OCI-LY3 (cell line): ENCODE measurements at regions not wholly inside any gene's neighbourhood (a gene's known extent, or its start where the extent isn't known, plus 50 kb on each side); places are given as distances from the start of the nearest gene placed in this dataset.
"Not testable (repeated sequence)": the region's sequence is repeated elsewhere in the genome, so short reads cannot be mapped to it uniquely, and the experiment has no call there.

ENCODE experiments used
- H2AFZ ChIP-seq: fragments of 200-600, 300-600 bp; shearing (Covaris generic); 2 replicates; pipeline ENCODE4 v1.6.0; 2014; ENCODE audit warnings: antibody characterized with exemption, low read depth, low read length
- H3K27ac ChIP-seq: fragments of 200-600, 300-600 bp; sonication (generic); 2 replicates; pipeline ENCODE4 v1.5.1; 2014; ENCODE audit warnings: mild to moderate bottlenecking, low read length, moderate library complexity, mixed read lengths
- H3K27me3 ChIP-seq: fragments of 200-600, 300-600 bp; sonication (generic); 2 replicates; pipeline ENCODE4 v1.6.1; 2014; ENCODE audit warnings: low read depth, low read length, mixed read lengths
- H3K36me3 ChIP-seq: fragments of 200-600, 300-600 bp; sonication (generic); replicated peaks from 2 replicates; pipeline ENCODE3; 2014; ENCODE audit warnings: low read depth, low read length, mixed read lengths
- H3K4me1 ChIP-seq: fragments of 300-600, 200-600 bp; sonication (generic); 2 replicates; pipeline ENCODE4 v1.6.1; 2014; ENCODE audit warnings: low read length, mixed read lengths
- H3K4me2 ChIP-seq: fragments of 200-600, 300-600 bp; sonication (generic); 2 replicates; pipeline ENCODE4 v1.6.1; 2014; ENCODE audit warnings: low read length, mixed read lengths
- H3K4me3 ChIP-seq: fragments of 300-600, 200-600 bp; sonication (generic); 2 replicates; pipeline ENCODE4 v1.5.1; 2014; ENCODE audit warnings: antibody characterized with exemption, mild to moderate bottlenecking, low read length, moderate library complexity
- H3K79me2 ChIP-seq: fragments of 300-600, 200-600 bp; shearing (Covaris generic); 2 replicates; pipeline ENCODE4 v1.6.1; 2014; ENCODE audit warnings: mild to moderate bottlenecking, low read length, mixed read lengths
- H3K9ac ChIP-seq: fragments of 300-600, 200-600 bp; shearing (Covaris generic); 2 replicates; pipeline ENCODE4 v1.6.0; 2014; ENCODE audit warnings: mild to moderate bottlenecking, low read length, moderate library complexity
- H3K9me3 ChIP-seq: fragments of 200-600, 300-600 bp; shearing (Covaris generic); 2 replicates; pipeline ENCODE4 v1.6.1; 2014; ENCODE audit warnings: low read length, mixed read lengths; ENCODE audit not compliant: insufficient read depth
- H4K20me1 ChIP-seq: fragments of 200-600, 300-600 bp; sonication (generic); 2 replicates; pipeline ENCODE4 v1.6.1; 2016; ENCODE audit warnings: low read length, mixed read lengths; ENCODE audit not compliant: insufficient read depth
- CTCF ChIP-seq: fragments of 200-600, 300-600 bp; sonication (generic); IDR thresholded peaks from 2 replicates; pipeline ENCODE4 v1.5.1; 2014; ENCODE audit warnings: antibody characterized with exemption, low read length, low read depth
- EZH2phosphoT487 ChIP-seq: fragments of 200-600 bp; shearing (Covaris generic); IDR thresholded peaks from 2 replicates; pipeline ENCODE4 v1.6.1; 2018; ENCODE audit warnings: antibody characterized with exemption, mixed run types, low read depth

GRCh38 chrY:7501236-7501635, 589.7 kb upstream of the AMELY start:
- H3K9ac ChIP-seq = no peak overlapping the region
- no peak overlapping the region for H3K27ac ChIP-seq
- no peaks in the 10 kb centered on the region for H4K20me1 ChIP-seq
- H2AFZ ChIP-seq = no peak overlapping the region
- no peak overlapping the region for H3K4me3 ChIP-seq
- no peaks in the 10 kb centered on the region for H3K4me1 ChIP-seq
- no peaks in the 10 kb centered on the region for H3K79me2 ChIP-seq
- no peak overlapping the region for H3K4me2 ChIP-seq
- no peaks in the 10 kb centered on the region for H3K27me3 ChIP-seq
- H3K9me3 ChIP-seq = no peaks in the 10 kb centered on the region
- TF ChIP-seq CTCF = no peak
- TF ChIP-seq EZH2phosphoT487 = no peak
- H3K36me3 ChIP-seq = no peaks in the 10 kb centered on the region

GRCh38 chrY:7496001-7496400, 584.4 kb upstream of the AMELY start:
- no peak overlapping the region for H3K9ac ChIP-seq
- H4K20me1 ChIP-seq = no peaks in the 10 kb centered on the region
- H3K36me3 ChIP-seq = no peaks in the 10 kb centered on the region
- H3K4me1 ChIP-seq = no peaks in the 10 kb centered on the region
- no peak for TF ChIP-seq EZH2phosphoT487
- no peak for TF ChIP-seq CTCF
- no peak overlapping the region for H2AFZ ChIP-seq
- no peak overlapping the region for H3K4me3 ChIP-seq
- H3K79me2 ChIP-seq = no peaks in the 10 kb centered on the region
- H3K4me2 ChIP-seq = no peak overlapping the region
- H3K27me3 ChIP-seq = no peaks in the 10 kb centered on the region
- H3K9me3 ChIP-seq = no peaks in the 10 kb centered on the region
- H3K27ac ChIP-seq = no peak overlapping the region

GRCh38 chrY:7484455-7485285, 573.1 kb upstream of the AMELY start:
- not testable (repeated sequence) for H3K9ac ChIP-seq, H3K27me3 ChIP-seq, H3K4me3 ChIP-seq, H3K4me2 ChIP-seq, H3K27ac ChIP-seq, H3K4me1 ChIP-seq, H3K36me3 ChIP-seq, H3K9me3 ChIP-seq, H2AFZ ChIP-seq, H4K20me1 ChIP-seq, H3K79me2 ChIP-seq

GRCh38 chrY:7471976-7472375, 560.4 kb upstream of the AMELY start:
- Histone ChIP-seq H3K4me2 (no peak overlapping the region), H3K27me3 (no peaks in the 10 kb centered on the region), H2AFZ (no peak overlapping the region), H4K20me1 (no peaks in the 10 kb centered on the region), H3K4me1 (peaks cover 2% of the 10 kb centered on the region; the same call in 1 of the 2 replicates), H3K9me3 (no peaks in the 10 kb centered on the region), H3K79me2 (no peaks in the 10 kb centered on the region), H3K27ac (no peak overlapping the region), H3K9ac (no peak overlapping the region), H3K36me3 (no peaks in the 10 kb centered on the region), H3K4me3 (no peak overlapping the region)
- TF ChIP-seq CTCF (peak; percentile 7; the same call in 1 of the 2 replicates), EZH2phosphoT487 (no peak)
